ENCODE measurements at regions not wholly inside any gene's neighbourhood (a gene's known extent, or its start where the extent isn't known, plus 50 kb on each side); places are given as distances from the start of the nearest gene placed in this dataset.

DNA sequence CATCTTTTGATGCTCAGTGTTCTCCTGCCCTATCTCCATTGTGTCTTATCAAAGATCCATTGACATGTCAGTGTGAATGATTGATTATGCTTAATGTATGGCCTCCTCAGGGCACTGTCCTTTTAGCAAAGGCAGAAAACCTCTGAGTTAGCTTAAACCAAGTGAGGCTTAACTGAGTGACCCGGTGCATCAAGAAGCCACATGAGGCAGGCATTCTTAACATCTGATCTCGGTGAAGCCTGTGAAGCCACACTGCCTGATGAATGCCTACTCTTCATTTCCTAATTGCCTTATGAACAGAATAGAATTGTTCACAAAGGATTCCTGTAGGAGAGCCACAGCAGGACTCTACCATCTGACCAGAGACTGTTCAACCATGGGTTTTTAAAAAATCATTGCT, 168.1 kb upstream of the SOX21 start:
- no peak overlapping the region for H3K4me3 ChIP-seq (ENCODE audit: low read depth, low read length)
- TF ChIP-seq, protein P1, sequence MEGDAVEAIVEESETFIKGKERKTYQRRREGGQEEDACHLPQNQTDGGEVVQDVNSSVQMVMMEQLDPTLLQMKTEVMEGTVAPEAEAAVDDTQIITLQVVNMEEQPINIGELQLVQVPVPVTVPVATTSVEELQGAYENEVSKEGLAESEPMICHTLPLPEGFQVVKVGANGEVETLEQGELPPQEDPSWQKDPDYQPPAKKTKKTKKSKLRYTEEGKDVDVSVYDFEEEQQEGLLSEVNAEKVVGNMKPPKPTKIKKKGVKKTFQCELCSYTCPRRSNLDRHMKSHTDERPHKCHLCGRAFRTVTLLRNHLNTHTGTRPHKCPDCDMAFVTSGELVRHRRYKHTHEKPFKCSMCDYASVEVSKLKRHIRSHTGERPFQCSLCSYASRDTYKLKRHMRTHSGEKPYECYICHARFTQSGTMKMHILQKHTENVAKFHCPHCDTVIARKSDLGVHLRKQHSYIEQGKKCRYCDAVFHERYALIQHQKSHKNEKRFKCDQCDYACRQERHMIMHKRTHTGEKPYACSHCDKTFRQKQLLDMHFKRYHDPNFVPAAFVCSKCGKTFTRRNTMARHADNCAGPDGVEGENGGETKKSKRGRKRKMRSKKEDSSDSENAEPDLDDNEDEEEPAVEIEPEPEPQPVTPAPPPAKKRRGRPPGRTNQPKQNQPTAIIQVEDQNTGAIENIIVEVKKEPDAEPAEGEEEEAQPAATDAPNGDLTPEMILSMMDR (IDR thresholded peaks at IDR 0.05; ENCODE audit: low read depth, low read length, missing control alignments) = no peak
- no peak for DNase-seq (ENCODE audit: low read depth)

DNA sequence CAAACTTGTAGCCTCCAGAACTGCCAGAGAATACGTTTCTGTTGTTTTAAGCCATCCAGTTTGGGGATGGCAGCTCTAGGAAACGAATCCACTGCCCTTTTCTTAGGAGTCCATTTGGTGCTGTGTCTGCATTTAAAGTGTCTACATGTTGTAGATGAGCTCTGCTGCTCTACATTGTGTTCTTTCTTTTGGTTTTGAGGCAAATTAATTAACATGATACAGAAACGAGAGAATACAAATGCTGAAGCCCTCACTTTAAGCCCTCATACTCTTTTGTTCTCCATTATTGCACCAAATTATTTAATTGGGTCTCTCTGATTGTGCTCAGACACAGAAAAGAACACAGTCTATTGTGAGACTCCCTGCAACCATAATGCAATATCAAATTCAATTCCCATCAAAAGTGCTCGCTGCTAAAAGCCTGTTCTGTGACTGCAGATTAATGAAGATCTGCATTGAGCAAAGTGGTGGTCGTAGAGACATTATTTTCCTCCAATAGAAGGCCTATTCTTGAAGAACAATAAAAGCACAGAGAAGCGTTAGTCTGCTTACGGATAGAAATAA, 166.3 kb upstream of the SOX21 start:
- no peak for DNase-seq (ENCODE audit: low read depth)
- H3K4me3 ChIP-seq (ENCODE audit: low read depth, low read length) = no peak overlapping the region
- TF ChIP-seq, protein P1 (IDR thresholded peaks at IDR 0.05; ENCODE audit: low read depth, low read length, missing control alignments) = no peak

DNA sequence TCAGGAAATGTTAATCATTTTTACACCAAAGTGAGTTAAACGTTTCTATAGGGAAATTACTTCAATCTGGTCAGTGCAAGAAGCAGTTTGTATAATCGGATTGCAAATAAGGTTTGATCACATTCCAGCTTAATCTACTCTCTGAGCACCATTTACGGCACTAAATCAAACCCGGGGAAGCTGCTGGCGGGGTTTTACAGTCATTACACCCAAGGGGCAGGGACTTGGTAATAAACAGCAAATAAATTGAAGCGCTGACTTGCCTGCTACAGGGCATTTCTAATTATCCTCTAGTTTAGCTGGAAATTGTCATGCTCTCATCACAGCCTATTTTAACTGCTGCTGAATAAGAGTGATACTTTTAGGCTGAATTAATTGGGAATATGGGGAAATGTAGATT, 152.1 kb upstream of the SOX21 start:
- DNase-seq (ENCODE audit: low read depth) = no peak
- no peak overlapping the region for H3K4me3 ChIP-seq (ENCODE audit: low read depth, low read length)
- TF ChIP-seq, protein P1 (IDR thresholded peaks at IDR 0.05; ENCODE audit: low read depth, low read length, missing control alignments) = no peak

DNA sequence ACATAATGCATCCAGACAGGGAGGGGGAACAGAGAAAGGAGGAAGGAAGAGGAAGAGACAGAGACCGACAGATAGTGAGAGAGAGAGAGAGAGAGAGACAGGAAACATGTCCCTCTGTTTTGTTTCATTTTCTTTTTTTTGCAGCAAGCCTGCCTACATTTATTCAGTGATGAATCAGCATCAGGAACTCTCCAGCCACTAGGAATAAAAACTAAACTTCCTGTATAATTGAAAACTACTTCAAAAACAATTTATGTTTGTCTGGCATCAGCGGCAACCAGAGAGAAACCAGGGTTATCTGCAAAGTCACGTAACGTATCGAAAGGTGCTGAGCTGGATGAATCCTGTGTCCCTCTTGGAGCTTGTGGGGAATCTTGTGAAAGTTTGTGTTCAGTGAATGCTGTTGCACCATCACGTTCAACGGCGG, 148.6 kb upstream of the SOX21 start:
- no peak for DNase-seq (ENCODE audit: low read depth)

DNA sequence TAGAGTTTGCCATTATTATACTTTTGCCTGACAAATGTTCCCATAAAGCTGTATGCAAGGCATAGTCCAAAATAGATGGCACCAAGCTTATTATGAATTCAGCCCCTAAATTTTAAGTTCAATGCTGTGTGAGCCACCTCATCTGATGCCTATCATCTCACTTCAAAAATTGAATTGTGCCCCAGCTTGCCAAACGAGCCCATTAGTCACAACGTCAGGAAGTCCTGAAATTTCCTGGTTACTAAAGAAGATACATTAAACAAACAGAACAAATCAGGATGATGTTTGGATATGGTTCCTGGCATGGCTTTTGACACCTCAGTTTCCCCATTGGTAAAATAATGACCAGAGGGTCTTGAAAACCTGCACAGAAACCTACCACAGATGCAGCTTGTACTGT, 147.5 kb upstream of the SOX21 start:
- DNase-seq (ENCODE audit: low read depth) = no peak
- TF ChIP-seq, protein P1 (IDR thresholded peaks at IDR 0.05; ENCODE audit: low read depth, low read length, missing control alignments) = no peak
- no peak overlapping the region for H3K4me3 ChIP-seq (ENCODE audit: low read depth, low read length)

More for the DNA sequence above, 148.6 kb upstream of the SOX21 start:
- TF ChIP-seq, protein P1 (IDR thresholded peaks at IDR 0.05; ENCODE audit: low read depth, low read length, missing control alignments) = no peak
- peak overlapping the region; percentile 44 for H3K4me3 ChIP-seq (ENCODE audit: low read depth, low read length)

DNA sequence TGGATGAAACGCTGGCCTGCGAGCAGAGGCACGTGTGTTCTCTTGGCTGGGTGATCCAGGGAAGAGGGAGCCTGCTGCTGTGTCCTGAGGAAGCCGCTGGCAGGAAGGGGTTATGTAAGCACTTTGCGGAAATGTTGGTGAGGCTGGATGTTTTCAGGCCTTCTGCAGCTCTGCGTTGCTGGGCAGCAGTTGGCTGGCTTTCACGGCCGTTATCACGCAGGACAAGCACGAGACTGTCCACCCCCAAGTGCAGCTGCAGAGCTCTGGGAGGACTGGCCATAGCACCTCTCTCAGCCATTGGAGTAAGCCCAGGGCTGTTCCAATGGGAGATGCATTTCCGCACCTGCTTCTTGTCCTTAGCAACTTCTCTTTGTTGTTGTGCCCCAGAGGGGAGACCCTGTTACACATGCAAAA, 146.9 kb upstream of the SOX21 start:
- TF ChIP-seq, protein P1 (IDR thresholded peaks at IDR 0.05; ENCODE audit: low read depth, low read length, missing control alignments) = no peak
- no peak overlapping the region for H3K4me3 ChIP-seq (ENCODE audit: low read depth, low read length)
- no peak for DNase-seq (ENCODE audit: low read depth)

DNA sequence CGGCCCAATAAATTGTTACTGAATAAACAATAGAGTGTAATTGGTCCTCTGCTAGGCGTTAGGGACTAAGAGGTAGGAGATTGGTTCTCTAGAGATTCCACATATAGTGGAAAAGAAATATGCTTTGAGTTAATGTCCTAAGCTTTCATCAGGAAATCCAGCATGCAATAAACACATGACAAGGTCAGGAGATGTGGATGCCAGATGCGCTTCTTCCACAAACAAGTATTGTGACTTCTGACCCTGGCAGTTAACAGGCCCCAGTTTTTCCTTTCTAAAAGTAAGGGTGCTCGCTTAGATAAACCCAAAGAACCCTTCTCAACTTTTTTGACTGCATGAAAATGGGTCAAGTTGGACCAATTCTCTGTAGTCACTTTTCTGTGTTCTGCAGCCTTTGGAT, 146.5 kb upstream of the SOX21 start:
- TF ChIP-seq, protein P1 (IDR thresholded peaks at IDR 0.05; ENCODE audit: low read depth, low read length, missing control alignments) = no peak
- DNase-seq (ENCODE audit: low read depth) = no peak
- H3K4me3 ChIP-seq (ENCODE audit: low read depth, low read length) = no peak overlapping the region
